H1 (cell line): ENCODE measurements at regions not wholly inside any gene's neighbourhood (a gene's known extent, or its start where the extent isn't known, plus 50 kb on each side); places are given as distances from the start of the nearest gene placed in this dataset.
"Not testable (repeated sequence)": the region's sequence is repeated elsewhere in the genome, so short reads cannot be mapped to it uniquely, and the experiment has no call there.

Source experiments
- CHD1 ChIP-seq: IDR thresholded peaks from 2 replicates; pipeline ENCODE4 v1.6.1; 2012; ENCODE audit warnings: low read depth, low read length, improper control_type of control experiment
- CREB1 ChIP-seq: IDR thresholded peaks from 2 replicates; pipeline ENCODE4 v1.6.1; 2012; ENCODE audit warnings: inconsistent platforms
- HDAC6 ChIP-seq: IDR thresholded peaks from one replicate; pipeline ENCODE4 v1.7.1; 2012; ENCODE audit warnings: low read depth, mild to moderate bottlenecking, inconsistent platforms, low read length, moderate library complexity
- RAD21 ChIP-seq, 2 experiments: IDR thresholded peaks in 1 of 2; conservative IDR thresholded peaks in 1 of 2; 2 replicates each; pipeline ENCODE4 v1.6.1; 2011; ENCODE audit warnings: low read depth in 2 of 2, low read length in 2 of 2, improper control_type of control experiment in 1 of 2, inconsistent platforms in 1 of 2, mild to moderate bottlenecking in 1 of 2, moderate library complexity in 1 of 2
- SIX5 ChIP-seq: IDR thresholded peaks from 2 replicates; pipeline ENCODE4 v1.6.1; 2011; ENCODE audit warnings: mild to moderate bottlenecking, low read depth, low read length
- SP1 ChIP-seq: IDR thresholded peaks from 2 replicates; pipeline ENCODE4 v1.6.1; 2011; ENCODE audit warnings: low read depth, low read length
- TF ChIP-seq, protein P1 (sequence below), 3 experiments: IDR thresholded peaks; 1 replicate in 2 of 3; 2 replicates in 1 of 3; pipeline versions ENCODE4 v1.5.1 to v1.6.1; 2011; ENCODE audit warnings: low read length in 3 of 3, mild to moderate bottlenecking in 3 of 3, inconsistent platforms in 2 of 3, low read depth in 1 of 3, moderate library complexity in 1 of 3; ENCODE audit not compliant: insufficient read depth in 1 of 3; ENCODE audit errors: control extremely low read depth in 1 of 3

DNA sequence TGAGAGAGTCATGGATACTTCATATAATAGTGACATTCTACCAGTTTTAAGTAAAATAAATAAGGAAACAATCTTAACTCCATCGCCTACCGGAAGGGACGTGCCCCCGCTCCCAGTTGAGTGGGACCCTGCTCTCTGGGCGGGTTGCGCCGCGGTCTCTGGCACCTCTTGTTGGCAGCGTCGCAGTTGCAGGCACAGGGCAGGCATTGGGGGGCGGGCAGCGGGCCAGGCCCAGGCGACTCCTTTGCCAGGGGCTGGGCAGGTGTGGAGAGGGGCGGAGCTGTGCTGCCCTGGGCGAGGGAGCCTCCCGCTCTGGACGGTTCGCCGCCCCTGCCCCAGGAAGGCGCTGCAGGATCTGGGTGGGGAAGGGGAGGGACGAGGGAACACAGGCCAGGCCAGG, 1500.6 kb downstream of the FOXD4L5 start:
- not testable (repeated sequence) for TF ChIP-seq CREB1; SIX5; HDAC6; CHD1; RAD21 (IDR thresholded peaks at IDR 0.05 in 1 of 2, conservative IDR thresholded peaks at IDR 0.05 in 1 of 2; ENCODE audit: low read depth in 2 of 2, low read length in 2 of 2); SP1
- TF ChIP-seq, protein P1, sequence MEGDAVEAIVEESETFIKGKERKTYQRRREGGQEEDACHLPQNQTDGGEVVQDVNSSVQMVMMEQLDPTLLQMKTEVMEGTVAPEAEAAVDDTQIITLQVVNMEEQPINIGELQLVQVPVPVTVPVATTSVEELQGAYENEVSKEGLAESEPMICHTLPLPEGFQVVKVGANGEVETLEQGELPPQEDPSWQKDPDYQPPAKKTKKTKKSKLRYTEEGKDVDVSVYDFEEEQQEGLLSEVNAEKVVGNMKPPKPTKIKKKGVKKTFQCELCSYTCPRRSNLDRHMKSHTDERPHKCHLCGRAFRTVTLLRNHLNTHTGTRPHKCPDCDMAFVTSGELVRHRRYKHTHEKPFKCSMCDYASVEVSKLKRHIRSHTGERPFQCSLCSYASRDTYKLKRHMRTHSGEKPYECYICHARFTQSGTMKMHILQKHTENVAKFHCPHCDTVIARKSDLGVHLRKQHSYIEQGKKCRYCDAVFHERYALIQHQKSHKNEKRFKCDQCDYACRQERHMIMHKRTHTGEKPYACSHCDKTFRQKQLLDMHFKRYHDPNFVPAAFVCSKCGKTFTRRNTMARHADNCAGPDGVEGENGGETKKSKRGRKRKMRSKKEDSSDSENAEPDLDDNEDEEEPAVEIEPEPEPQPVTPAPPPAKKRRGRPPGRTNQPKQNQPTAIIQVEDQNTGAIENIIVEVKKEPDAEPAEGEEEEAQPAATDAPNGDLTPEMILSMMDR (IDR thresholded peaks at IDR 0.05; ENCODE audit: control extremely low read depth in 1 of 3, insufficient read depth in 1 of 3, low read depth in 1 of 3, low read length in 3 of 3): not testable (repeated sequence)
